Activated CD4-positive, CD25-positive, alpha-beta regulatory T cell treated with anti-CD3 and anti-CD28 coated beads, Interleukin-2, amount 50 U/mL, for 72 hours (primary cell): ENCODE measurements at regions not wholly inside any gene's neighbourhood (a gene's known extent, or its start where the extent isn't known, plus 50 kb on each side); places are given as distances from the start of the nearest gene placed in this dataset.

Experiments used
- DNase-seq: peaks from one replicate; pipeline ENCODE4 v3.0.0; 2021

GRCh38 chr14:97215263-97215969, 418.2 kb downstream of the VRK1 start:
- no peak for DNase-seq

- DNase-seq = no peak
These were observed 420.1 kb downstream of the VRK1 start for GRCh38 chr14:97217111-97217885.

- no peak for DNase-seq
These were observed 421.1 kb downstream of the VRK1 start for GRCh38 chr14:97218274-97218673.

- peak; percentile 38 for DNase-seq
These were observed 421.7 kb downstream of the VRK1 start for GRCh38 chr14:97218691-97219430.

GRCh38 chr14:97219431-97220017, 422.3 kb downstream of the VRK1 start:
- peak; percentile 34 for DNase-seq

GRCh38 chr14:97221572-97222285, 424.5 kb downstream of the VRK1 start:
- no peak for DNase-seq

- no peak for DNase-seq
These were observed 426.8 kb downstream of the VRK1 start for GRCh38 chr14:97224016-97224415.

GRCh38 chr14:97230051-97230450, 432.9 kb downstream of the VRK1 start:
- DNase-seq = no peak

- DNase-seq = no peak
These were observed 436.3 kb downstream of the VRK1 start for GRCh38 chr14:97233319-97233985.

- DNase-seq = no peak
These were observed 449.5 kb downstream of the VRK1 start for GRCh38 chr14:97246648-97247047.

GRCh38 chr14:97248973-97249372, 451.8 kb downstream of the VRK1 start:
- DNase-seq = no peak

GRCh38 chr14:97250931-97251330, 453.7 kb downstream of the VRK1 start:
- DNase-seq = no peak

- no peak for DNase-seq
These were observed 454.4 kb downstream of the VRK1 start for GRCh38 chr14:97251491-97252155.

- DNase-seq = no peak
These were observed 456.6 kb downstream of the VRK1 start for GRCh38 chr14:97253756-97254155.

- no peak for DNase-seq
These were observed 465.2 kb downstream of the VRK1 start for GRCh38 chr14:97262336-97262735.

GRCh38 chr14:97264516-97265230, 467.5 kb downstream of the VRK1 start:
- DNase-seq = no peak

- no peak for DNase-seq
These were observed 469.5 kb downstream of the VRK1 start for GRCh38 chr14:97266653-97267052.

GRCh38 chr14:97267509-97267908, 470.3 kb downstream of the VRK1 start:
- DNase-seq = no peak

- no peak for DNase-seq
These were observed 470.9 kb downstream of the VRK1 start for GRCh38 chr14:97268097-97268496.

- no peak for DNase-seq
These were observed 473.1 kb downstream of the VRK1 start for GRCh38 chr14:97270308-97270707.

- DNase-seq = no peak
These were observed 474.3 kb downstream of the VRK1 start for GRCh38 chr14:97271451-97271960.
